Loucy (cell line): ENCODE measurements at regions not wholly inside any gene's neighbourhood (a gene's known extent, or its start where the extent isn't known, plus 50 kb on each side); places are given as distances from the start of the nearest gene placed in this dataset.

Source experiments
- CTCF ChIP-seq: fragments of 200-600 bp; sonication (generic); conservative IDR thresholded peaks from 2 replicates; pipeline ENCODE4 v1.5.1; 2014; ENCODE audit warnings: mild to moderate bottlenecking, antibody characterized with exemption, low read length
- EZH2phosphoT487 ChIP-seq: fragments of 200-600 bp; IDR thresholded peaks from 2 replicates; pipeline ENCODE4 v1.6.1; 2018; ENCODE audit warnings: antibody characterized with exemption, mild to moderate bottlenecking, moderate library complexity, borderline replicate concordance

DNA sequence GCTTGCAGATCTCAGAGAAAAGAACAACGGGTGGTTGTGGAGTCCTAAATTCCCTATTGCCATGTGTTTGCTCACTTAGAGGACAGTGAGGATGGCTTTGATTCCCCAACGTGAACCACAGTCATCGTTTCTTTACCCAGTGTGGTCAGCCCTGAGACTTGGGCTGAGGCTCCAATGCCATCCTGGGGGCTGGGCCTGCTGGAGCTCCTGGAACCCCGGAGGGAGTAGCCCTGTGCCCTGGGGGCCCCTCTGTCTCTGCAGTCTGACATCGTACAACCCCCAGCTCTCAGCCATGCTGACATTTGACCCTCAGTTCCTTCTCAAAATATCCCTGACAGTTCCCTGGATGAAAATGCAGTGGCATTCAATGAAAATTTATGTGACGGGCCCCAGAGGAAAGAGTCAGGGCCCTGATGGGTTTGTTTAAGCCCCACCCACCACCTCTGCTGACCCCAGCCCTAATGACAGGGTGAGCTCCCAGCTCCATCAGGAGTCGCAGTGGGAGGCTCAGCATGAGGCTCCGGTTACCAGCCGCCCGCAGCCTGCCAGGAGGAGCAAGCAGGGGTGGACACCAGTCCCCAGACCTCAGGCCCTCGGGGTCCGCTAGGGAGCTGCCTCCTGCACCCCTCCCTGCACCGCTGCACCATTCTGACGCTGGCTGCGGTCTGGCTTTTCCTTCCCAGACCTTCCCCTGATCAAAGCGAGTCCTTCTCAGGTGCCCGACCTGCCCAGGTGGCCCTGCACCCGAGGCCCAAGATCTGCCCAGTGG lies 120.9 kb downstream of the TWIST2 start:
- TF ChIP-seq CTCF (no peak), EZH2phosphoT487 (no peak)
